HCT116 (cell line): ENCODE measurements at regions not wholly inside any gene's neighbourhood (a gene's known extent, or its start where the extent isn't known, plus 50 kb on each side); places are given as distances from the start of the nearest gene placed in this dataset.

Source experiments
- EGR1 ChIP-seq: IDR thresholded peaks from 2 replicates; pipeline ENCODE4 v1.6.1; 2012; ENCODE audit warnings: low read depth
- EZH2 ChIP-seq: fragments of 200-600 bp; sonication (generic); IDR thresholded peaks from 2 replicates; pipeline ENCODE4 v1.6.1; 2017; ENCODE audit warnings: antibody characterized with exemption, mixed run types
- EZH2phosphoT487 ChIP-seq: fragments of 200-600 bp; IDR thresholded peaks from 2 replicates; pipeline ENCODE4 v1.6.1; 2018; ENCODE audit warnings: antibody characterized with exemption, borderline replicate concordance
- JUND ChIP-seq: IDR thresholded peaks from 2 replicates; pipeline ENCODE4 v1.6.1; 2012
- POLR2A ChIP-seq: IDR thresholded peaks from 2 replicates; pipeline ENCODE4 v1.7.0; 2011; ENCODE audit warnings: borderline replicate concordance; ENCODE audit not compliant: insufficient read depth, insufficient read length; ENCODE audit errors: extremely low read depth
- POLR2AphosphoS5 ChIP-seq: IDR thresholded peaks from 2 replicates; pipeline ENCODE4 v1.6.1; 2011; ENCODE audit warnings: mild to moderate bottlenecking, low read depth, low read length, moderate library complexity
- RAD21 ChIP-seq: IDR thresholded peaks from 2 replicates; pipeline ENCODE4 v1.6.1; 2012; ENCODE audit warnings: low read depth, mild to moderate bottlenecking
- TCF7L2 ChIP-seq: IDR thresholded peaks from 2 replicates; pipeline ENCODE4 v1.7.0; 2011; ENCODE audit warnings: borderline replicate concordance, inconsistent platforms; ENCODE audit not compliant: insufficient read depth, insufficient read length; ENCODE audit errors: extremely low read depth
- YY1 ChIP-seq: IDR thresholded peaks from 2 replicates; pipeline ENCODE4 v1.6.1; 2011; ENCODE audit warnings: low read length, low read depth, moderate library complexity, mild to moderate bottlenecking; ENCODE audit not compliant: insufficient replicate concordance; ENCODE audit errors: extremely low read depth
- ZNF274 ChIP-seq: fragments of 200-500 bp; sonication (Bioruptor generic); IDR thresholded peaks from 2 replicates; pipeline ENCODE4 v1.6.1; 2014; ENCODE audit warnings: mild to moderate bottlenecking, low read depth, low read length, inconsistent platforms
- TF ChIP-seq, protein P1 (sequence below), 3 experiments: fragments of 200-600 bp in 1 of 3; sonication (generic) in 1 of 3; IDR thresholded peaks in 2 of 3; conservative IDR thresholded peaks in 1 of 3; 2 replicates each; pipeline ENCODE4 v1.5.1; 2012 to 2017; ENCODE audit warnings: low read depth in 2 of 3, low read length in 2 of 3, antibody characterized with exemption in 1 of 3, borderline replicate concordance in 1 of 3, control low read depth in 1 of 3, mild to moderate bottlenecking in 1 of 3, mixed read lengths in 1 of 3, mixed run types in 1 of 3, moderate library complexity in 1 of 3; ENCODE audit not compliant: insufficient read depth in 1 of 3
- TF ChIP-seq, protein P2 (sequence below): IDR thresholded peaks from 2 replicates; pipeline ENCODE4 v1.6.1; 2011; ENCODE audit warnings: mild to moderate bottlenecking, low read length, moderate library complexity; ENCODE audit not compliant: insufficient replicate concordance; ENCODE audit errors: extremely low read depth
- TF ChIP-seq, protein P3 (sequence below): IDR thresholded peaks from 2 replicates; pipeline ENCODE4 v1.6.1; 2012; ENCODE audit warnings: low read depth

DNA sequence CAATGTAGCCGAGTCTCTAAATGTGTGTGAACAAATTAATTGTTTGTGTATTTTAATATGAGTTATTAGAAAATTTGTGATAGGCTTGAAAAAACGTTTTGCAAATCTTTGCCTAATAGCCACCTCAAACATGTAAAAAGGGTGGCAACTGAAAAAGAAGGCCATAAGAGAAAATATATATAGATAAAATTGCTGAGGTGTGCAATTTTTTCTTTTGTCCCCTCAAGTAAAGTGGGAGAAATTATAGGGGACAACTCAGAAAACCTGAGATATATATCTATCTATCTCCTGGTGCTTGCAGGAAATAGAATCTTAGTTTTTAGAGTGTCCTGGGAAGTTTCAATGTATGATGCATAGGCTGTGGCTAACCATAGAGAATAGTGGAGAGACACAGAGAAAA is 201.4 kb upstream of the LRP1B start:
- TF ChIP-seq, protein P1, sequence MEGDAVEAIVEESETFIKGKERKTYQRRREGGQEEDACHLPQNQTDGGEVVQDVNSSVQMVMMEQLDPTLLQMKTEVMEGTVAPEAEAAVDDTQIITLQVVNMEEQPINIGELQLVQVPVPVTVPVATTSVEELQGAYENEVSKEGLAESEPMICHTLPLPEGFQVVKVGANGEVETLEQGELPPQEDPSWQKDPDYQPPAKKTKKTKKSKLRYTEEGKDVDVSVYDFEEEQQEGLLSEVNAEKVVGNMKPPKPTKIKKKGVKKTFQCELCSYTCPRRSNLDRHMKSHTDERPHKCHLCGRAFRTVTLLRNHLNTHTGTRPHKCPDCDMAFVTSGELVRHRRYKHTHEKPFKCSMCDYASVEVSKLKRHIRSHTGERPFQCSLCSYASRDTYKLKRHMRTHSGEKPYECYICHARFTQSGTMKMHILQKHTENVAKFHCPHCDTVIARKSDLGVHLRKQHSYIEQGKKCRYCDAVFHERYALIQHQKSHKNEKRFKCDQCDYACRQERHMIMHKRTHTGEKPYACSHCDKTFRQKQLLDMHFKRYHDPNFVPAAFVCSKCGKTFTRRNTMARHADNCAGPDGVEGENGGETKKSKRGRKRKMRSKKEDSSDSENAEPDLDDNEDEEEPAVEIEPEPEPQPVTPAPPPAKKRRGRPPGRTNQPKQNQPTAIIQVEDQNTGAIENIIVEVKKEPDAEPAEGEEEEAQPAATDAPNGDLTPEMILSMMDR (IDR thresholded peaks at IDR 0.05 in 2 of 3, conservative IDR thresholded peaks at IDR 0.05 in 1 of 3; ENCODE audit: borderline replicate concordance in 1 of 3, insufficient read depth in 1 of 3, low read depth in 2 of 3, low read length in 2 of 3): no peak
- TF ChIP-seq EZH2 (no peak), POLR2AphosphoS5 (no peak), RAD21 (no peak), EZH2phosphoT487 (no peak), JUND (no peak), POLR2A (no peak), EGR1 (no peak), TCF7L2 (no peak), ZNF274 (no peak), YY1 (no peak)
- TF ChIP-seq, protein P2, sequence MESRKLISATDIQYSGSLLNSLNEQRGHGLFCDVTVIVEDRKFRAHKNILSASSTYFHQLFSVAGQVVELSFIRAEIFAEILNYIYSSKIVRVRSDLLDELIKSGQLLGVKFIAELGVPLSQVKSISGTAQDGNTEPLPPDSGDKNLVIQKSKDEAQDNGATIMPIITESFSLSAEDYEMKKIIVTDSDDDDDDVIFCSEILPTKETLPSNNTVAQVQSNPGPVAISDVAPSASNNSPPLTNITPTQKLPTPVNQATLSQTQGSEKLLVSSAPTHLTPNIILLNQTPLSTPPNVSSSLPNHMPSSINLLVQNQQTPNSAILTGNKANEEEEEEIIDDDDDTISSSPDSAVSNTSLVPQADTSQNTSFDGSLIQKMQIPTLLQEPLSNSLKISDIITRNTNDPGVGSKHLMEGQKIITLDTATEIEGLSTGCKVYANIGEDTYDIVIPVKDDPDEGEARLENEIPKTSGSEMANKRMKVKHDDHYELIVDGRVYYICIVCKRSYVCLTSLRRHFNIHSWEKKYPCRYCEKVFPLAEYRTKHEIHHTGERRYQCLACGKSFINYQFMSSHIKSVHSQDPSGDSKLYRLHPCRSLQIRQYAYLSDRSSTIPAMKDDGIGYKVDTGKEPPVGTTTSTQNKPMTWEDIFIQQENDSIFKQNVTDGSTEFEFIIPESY: no peak
- TF ChIP-seq, protein P3, sequence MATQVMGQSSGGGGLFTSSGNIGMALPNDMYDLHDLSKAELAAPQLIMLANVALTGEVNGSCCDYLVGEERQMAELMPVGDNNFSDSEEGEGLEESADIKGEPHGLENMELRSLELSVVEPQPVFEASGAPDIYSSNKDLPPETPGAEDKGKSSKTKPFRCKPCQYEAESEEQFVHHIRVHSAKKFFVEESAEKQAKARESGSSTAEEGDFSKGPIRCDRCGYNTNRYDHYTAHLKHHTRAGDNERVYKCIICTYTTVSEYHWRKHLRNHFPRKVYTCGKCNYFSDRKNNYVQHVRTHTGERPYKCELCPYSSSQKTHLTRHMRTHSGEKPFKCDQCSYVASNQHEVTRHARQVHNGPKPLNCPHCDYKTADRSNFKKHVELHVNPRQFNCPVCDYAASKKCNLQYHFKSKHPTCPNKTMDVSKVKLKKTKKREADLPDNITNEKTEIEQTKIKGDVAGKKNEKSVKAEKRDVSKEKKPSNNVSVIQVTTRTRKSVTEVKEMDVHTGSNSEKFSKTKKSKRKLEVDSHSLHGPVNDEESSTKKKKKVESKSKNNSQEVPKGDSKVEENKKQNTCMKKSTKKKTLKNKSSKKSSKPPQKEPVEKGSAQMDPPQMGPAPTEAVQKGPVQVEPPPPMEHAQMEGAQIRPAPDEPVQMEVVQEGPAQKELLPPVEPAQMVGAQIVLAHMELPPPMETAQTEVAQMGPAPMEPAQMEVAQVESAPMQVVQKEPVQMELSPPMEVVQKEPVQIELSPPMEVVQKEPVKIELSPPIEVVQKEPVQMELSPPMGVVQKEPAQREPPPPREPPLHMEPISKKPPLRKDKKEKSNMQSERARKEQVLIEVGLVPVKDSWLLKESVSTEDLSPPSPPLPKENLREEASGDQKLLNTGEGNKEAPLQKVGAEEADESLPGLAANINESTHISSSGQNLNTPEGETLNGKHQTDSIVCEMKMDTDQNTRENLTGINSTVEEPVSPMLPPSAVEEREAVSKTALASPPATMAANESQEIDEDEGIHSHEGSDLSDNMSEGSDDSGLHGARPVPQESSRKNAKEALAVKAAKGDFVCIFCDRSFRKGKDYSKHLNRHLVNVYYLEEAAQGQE: no peak
